K562 (cell line): ENCODE measurements at regions not wholly inside any gene's neighbourhood (a gene's known extent, or its start where the extent isn't known, plus 50 kb on each side); places are given as distances from the start of the nearest gene placed in this dataset.

Source experiments
- ATAC-seq: fragments of 200-7000 bp; cut with Tn5 transposase; 3 replicates; pipeline ENCODE4 v1.9.1; 2020; ENCODE audit warnings: moderate library complexity
- BruUV-seq: library from RNA; stranded (reverse); fragments of 400-500 nt; replicated peaks from 2 replicates; lab custom pipeline; 2021; lab: Mats Ljungman, UMichigan
- CTCF ChIA-PET: fragments of 300-600 bp; formaldehyde crosslinking; extraction: SDS; loops from one replicate; lab custom pipeline; 2021; ENCODE audit warnings: low intra/inter-chr PET ratio; lab: Yijun Ruan, JAX
- POLR2A ChIA-PET: fragments of 300-600, 350-650 bp; sonication (Branson Sonifier 250); formaldehyde crosslinking; extraction: SDS; loops from one replicate; lab custom pipeline; 2021; ENCODE audit warnings: antibody characterized with exemption, inconsistent platforms; lab: Yijun Ruan, JAX
- DNase-seq, 4 experiments: peaks; one replicate each; pipeline versions ENCODE4 v3.0.0 to v3.0.0-alpha.2; 2011 to 2018; ENCODE audit warnings: low spot score in 3 of 4, mixed read lengths in 3 of 4; ENCODE audit errors: extremely low read depth in 1 of 4
- FAIRE-seq: peaks from 2 replicates; lab custom pipeline; 2011; peaks lifted over from hg19 to GRCh38; lab: Jason Lieb, UNC
- H2AFZ ChIP-seq: 2 replicates; pipeline ENCODE4 v1.6.0; 2011; ENCODE audit warnings: low read depth, low read length, control low read depth, inconsistent platforms
- H3K27ac ChIP-seq: fragments of 200-600 bp; 3 replicates; pipeline ENCODE4 v1.8.0; 2011; ENCODE audit warnings: low read depth, mild to moderate bottlenecking, control low read depth, inconsistent platforms, low read length, moderate library complexity, mixed read lengths; ENCODE audit errors: extremely low read depth
- H3K27me3 ChIP-seq, 2 experiments: fragments of 300-600 bp in 1 of 2; 2 replicates in 1 of 2; 3 replicates in 1 of 2; pipeline versions ENCODE4 v1.6.0 to v1.8.0; 2011; ENCODE audit warnings: inconsistent platforms in 2 of 2, low read length in 2 of 2, mild to moderate bottlenecking in 1 of 2, mixed read lengths in 1 of 2, moderate library complexity in 1 of 2; ENCODE audit not compliant: control insufficient read depth in 2 of 2, insufficient read depth in 2 of 2
- H3K36me3 ChIP-seq: fragments of 300-600 bp; 3 replicates; pipeline ENCODE4 v1.8.0; 2011; ENCODE audit warnings: mild to moderate bottlenecking, low read length, inconsistent platforms; ENCODE audit not compliant: control insufficient read depth, insufficient read depth
- H3K4me1 ChIP-seq, 2 experiments: fragments of 200-600 bp in 1 of 2; replicated peaks in 1 of 2; 2 replicates in 1 of 2; 3 replicates in 1 of 2; pipeline versions ENCODE4 v1.5.1 to v1.8.0; 2011; ENCODE audit warnings: inconsistent platforms in 2 of 2, low read length in 2 of 2, mild to moderate bottlenecking in 1 of 2, mixed read lengths in 1 of 2, moderate library complexity in 1 of 2; ENCODE audit not compliant: control insufficient read depth in 2 of 2, insufficient read depth in 2 of 2
- H3K4me2 ChIP-seq: 2 replicates; pipeline ENCODE4 v1.6.1; 2011; ENCODE audit warnings: low read length, control low read depth, inconsistent platforms, mixed read lengths; ENCODE audit not compliant: insufficient read depth
- H3K4me3 ChIP-seq: fragments of 200-600 bp; sonication (generic), shearing (Covaris generic); 2 replicates; pipeline ENCODE4 v1.5.1; 2016; ENCODE audit warnings: control low read depth, inconsistent platforms
- H3K79me2 ChIP-seq: fragments of 200-600 bp; 3 replicates; pipeline ENCODE4 v1.8.0; 2011; ENCODE audit warnings: low read length, inconsistent platforms; ENCODE audit not compliant: control insufficient read depth, insufficient read depth
- H3K9ac ChIP-seq, 2 experiments: 2 replicates each; pipeline versions ENCODE4 v1.6.0 to v1.6.1; 2011; ENCODE audit warnings: low read depth in 2 of 2, low read length in 2 of 2, control low read depth in 1 of 2, inconsistent platforms in 1 of 2, mild to moderate bottlenecking in 1 of 2, mixed read lengths in 1 of 2; ENCODE audit not compliant: insufficient read depth in 1 of 2
- H3K9me1 ChIP-seq: one replicate; pipeline ENCODE4 v1.6.0; 2011; ENCODE audit warnings: inconsistent platforms, mild to moderate bottlenecking, low read length, moderate library complexity; ENCODE audit not compliant: control insufficient read depth, insufficient read depth
- H3K9me3 ChIP-seq: replicated peaks from 2 replicates; pipeline ENCODE4 v1.5.1; 2011; ENCODE audit warnings: low read depth, low read length, inconsistent platforms; ENCODE audit not compliant: control insufficient read depth, insufficient read depth
- H4K20me1 ChIP-seq: replicated peaks from 2 replicates; pipeline ENCODE4 v1.6.1; 2011; ENCODE audit warnings: low read length, inconsistent platforms, mixed read lengths; ENCODE audit not compliant: control insufficient read depth, insufficient read depth
- CHD4 ChIP-seq: fragments of 200-600 bp; sonication (generic); IDR thresholded peaks from 3 replicates; pipeline ENCODE4 v1.6.1; 2012; ENCODE audit warnings: low read depth, mild to moderate bottlenecking, mixed read lengths, low read length, inconsistent platforms; ENCODE audit not compliant: insufficient read depth, insufficient replicate concordance, poor library complexity, severe bottlenecking
- KHSRP ChIP-seq: fragments of 450-650 bp; IDR thresholded peaks from 2 replicates; pipeline ENCODE4 v1.6.1; 2017
- MAFK ChIP-seq: IDR thresholded peaks from 2 replicates; pipeline ENCODE4 v1.6.1; 2011; ENCODE audit warnings: low read length, improper control_type of control experiment
- SREBF2 ChIP-seq: sonication (generic); formaldehyde crosslinking; IDR thresholded peaks from 2 replicates; pipeline ENCODE4 v1.4.0; 2020; ENCODE audit warnings: mild to moderate bottlenecking, missing genetic modification reagents
- WHSC1 ChIP-seq: IDR thresholded peaks from one replicate; pipeline ENCODE4 v1.6.1; 2012; ENCODE audit warnings: low read length, control low read depth, inconsistent platforms
- WGBS: fragments of 100-300 bp; shearing (Covaris generic); methylation state at CpG from one replicate; pipeline ENCODE4 v1.1.6; 2016; ENCODE audit warnings: low coverage, mixed read lengths; ENCODE audit not compliant: insufficient coverage; ENCODE audit errors: missing lambda C conversion rate; 5-methylcytosine and 5-hydroxymethylcytosine counted together
- in situ Hi-C: fragments of 300-500 bp; cut with MboI; formaldehyde crosslinking; loops from 4 replicates; pipeline ENCODE4 v1.15.0; 2018; ENCODE audit warnings: inconsistent platforms, mixed read lengths
- intact Hi-C: fragments of 100-400 bp; cut with micrococcal nuclease; formaldehyde crosslinking; loops from 2 replicates; pipeline ENCODE4 v1.14.2; 2022
- TF ChIP-seq, protein P1 (sequence below): fragments of 250-450 bp; sonication (Bioruptor Pico); IDR thresholded peaks from 2 replicates; pipeline ENCODE4 v1.5.0; 2022; ENCODE audit warnings: mild to moderate bottlenecking

DNA sequence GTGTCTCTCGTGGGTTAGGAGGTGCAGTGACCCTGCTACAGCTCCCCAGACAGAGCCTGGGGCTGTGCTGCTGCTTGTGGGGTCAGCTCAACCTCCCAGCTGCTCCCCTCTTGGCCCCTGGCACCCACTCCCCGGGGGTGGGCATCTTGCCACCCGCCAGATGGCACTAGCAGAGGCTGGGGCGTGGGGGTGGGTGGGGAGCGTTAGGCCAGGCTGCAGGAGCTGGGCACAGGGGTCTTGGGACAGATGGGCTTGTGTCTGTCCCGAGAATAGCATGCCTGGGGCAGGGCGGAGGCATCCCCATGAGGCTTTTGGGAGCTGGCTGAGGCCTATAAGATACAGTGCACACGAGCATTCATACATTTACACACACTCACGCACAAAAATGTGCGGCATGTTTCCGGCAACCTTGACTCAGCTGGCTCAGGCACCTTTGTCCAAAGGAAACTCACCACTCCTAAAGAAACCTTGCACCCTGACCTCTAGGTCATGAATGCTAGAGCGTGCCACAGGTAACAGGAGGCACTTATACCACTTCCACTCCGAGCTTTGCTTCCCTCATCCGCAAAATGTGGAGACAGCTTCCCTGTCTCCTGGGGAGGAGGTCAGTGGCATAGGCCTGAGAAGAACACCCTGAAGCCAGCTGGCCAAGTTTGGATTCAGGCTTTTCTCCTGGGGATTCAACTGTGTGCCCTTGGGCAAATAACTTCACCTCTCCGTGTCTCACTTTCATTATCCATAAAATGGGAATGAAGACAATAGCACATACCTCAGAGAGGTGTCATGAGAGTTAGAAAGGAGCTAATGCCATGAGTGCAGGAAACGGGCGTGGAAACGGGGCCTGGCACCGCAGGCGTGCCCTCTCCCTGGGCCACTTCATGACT lies 78.9 kb upstream of the LHX1 start:
- DNase-seq (no peak), FAIRE-seq (no peak), ATAC-seq (no peak)
- Histone ChIP-seq H3K36me3 (no peaks in the 10 kb centered on the region), H3K4me2 (no peak overlapping the region), H3K9ac (no peak overlapping the region), H3K27me3 (peaks cover 22 to 36% of the 10 kb centered on the region in 2 experiments; a peak in 4 of 5 replicates), H3K27ac (no peak overlapping the region), H3K79me2 (no peaks in the 10 kb centered on the region), H3K4me3 (no peak overlapping the region), H3K4me1 (peaks cover 11 to 17% of the 10 kb centered on the region in 2 experiments; a peak in 4 of 5 replicates), H3K9me3 (no peaks in the 10 kb centered on the region), H4K20me1 (0 out of 2 replicates have a peak, but pooled peaks cover 10% of the 10 kb centered on the region), H3K9me1 (no peaks in the 10 kb centered on the region), H2AFZ (no peak overlapping the region)
- BruUV-seq = no TSS peak
- in situ Hi-C loops = no loop called here
- ChIA-PET POLR2A (interaction anchor here (0.6 to 1.3 kb wide), 3 partner anchors 14 to 99 kb away, joined by 3 read pairs; no protein-coding TSS in a partner anchor), CTCF (no interaction called here)
- WGBS = 21% methylated on average over 18 of the region's 20 CpGs
- intact Hi-C loops = no loop called here
- TF ChIP-seq SREBF2 (CRISPR knock-in tag) (no peak), MAFK (no peak)

DNA sequence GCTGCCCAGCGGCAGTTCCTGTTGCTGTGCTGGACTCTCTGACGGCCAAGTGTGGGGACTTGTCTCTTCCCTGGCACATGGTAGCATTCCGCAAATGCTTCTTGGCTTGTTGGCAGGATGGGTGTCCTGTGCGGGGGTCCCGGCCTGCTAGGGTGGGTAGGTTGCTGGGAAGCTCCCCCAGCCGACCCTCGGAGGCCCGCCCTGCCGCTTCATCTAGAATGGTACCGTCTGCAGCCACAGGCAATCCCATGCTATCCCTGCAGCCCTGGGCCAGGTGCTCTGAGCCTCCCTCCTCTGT lies 78.3 kb upstream of the LHX1 start:
- H3K9ac ChIP-seq = no peak overlapping the region; a peak in 1 of 4 replicates
- no peaks in the 10 kb centered on the region for H3K9me1 ChIP-seq

More for the DNA sequence above, 78.3 kb upstream of the LHX1 start:
- no peak overlapping the region for H3K27ac ChIP-seq
- no peak overlapping the region for H3K4me3 ChIP-seq
- 0 out of 2 replicates have a peak, but pooled peaks cover 10% of the 10 kb centered on the region for H4K20me1 ChIP-seq
- WGBS = 5% methylated on average over 10 of the region's 10 CpGs
- ATAC-seq (no peak), DNase-seq (no peak), FAIRE-seq (no peak)
- TF ChIP-seq, protein P1, sequence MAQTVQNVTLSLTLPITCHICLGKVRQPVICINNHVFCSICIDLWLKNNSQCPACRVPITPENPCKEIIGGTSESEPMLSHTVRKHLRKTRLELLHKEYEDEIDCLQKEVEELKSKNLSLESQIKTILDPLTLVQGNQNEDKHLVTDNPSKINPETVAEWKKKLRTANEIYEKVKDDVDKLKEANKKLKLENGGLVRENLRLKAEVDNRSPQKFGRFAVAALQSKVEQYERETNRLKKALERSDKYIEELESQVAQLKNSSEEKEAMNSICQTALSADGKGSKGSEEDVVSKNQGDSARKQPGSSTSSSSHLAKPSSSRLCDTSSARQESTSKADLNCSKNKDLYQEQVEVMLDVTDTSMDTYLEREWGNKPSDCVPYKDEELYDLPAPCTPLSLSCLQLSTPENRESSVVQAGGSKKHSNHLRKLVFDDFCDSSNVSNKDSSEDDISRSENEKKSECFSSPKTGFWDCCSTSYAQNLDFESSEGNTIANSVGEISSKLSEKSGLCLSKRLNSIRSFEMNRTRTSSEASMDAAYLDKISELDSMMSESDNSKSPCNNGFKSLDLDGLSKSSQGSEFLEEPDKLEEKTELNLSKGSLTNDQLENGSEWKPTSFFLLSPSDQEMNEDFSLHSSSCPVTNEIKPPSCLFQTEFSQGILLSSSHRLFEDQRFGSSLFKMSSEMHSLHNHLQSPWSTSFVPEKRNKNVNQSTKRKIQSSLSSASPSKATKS (CRISPR knock-in tag) = no peak
- TF ChIP-seq CHD4 (no peak), KHSRP (no peak), WHSC1 (no peak)
- no peaks in the 10 kb centered on the region for H3K36me3 ChIP-seq
- intact Hi-C loops (no loop called here), in situ Hi-C loops (no loop called here)
- ChIA-PET CTCF (no interaction called here), POLR2A (interaction anchor here (1.3 kb wide), 1 partner anchor 15 kb away, joined by 3 read pairs; no protein-coding TSS in a partner anchor)
- H2AFZ ChIP-seq = no peak overlapping the region
- no peaks in the 10 kb centered on the region for H3K9me3 ChIP-seq
- no peaks in the 10 kb centered on the region for H3K79me2 ChIP-seq
- H3K4me1 ChIP-seq = peaks cover 11 to 18% of the 10 kb centered on the region in 2 experiments; a peak in 4 of 5 replicates
- peaks cover 18 to 36% of the 10 kb centered on the region in 2 experiments; a peak in 4 of 5 replicates for H3K27me3 ChIP-seq
- BruUV-seq = no TSS peak
- H3K4me2 ChIP-seq = no peak overlapping the region
